H1 (cell line): ENCODE measurements at regions not wholly inside any gene's neighbourhood (a gene's known extent, or its start where the extent isn't known, plus 50 kb on each side); places are given as distances from the start of the nearest gene placed in this dataset.

Experiments used
- CTCF ChIA-PET: fragments of 300-600 bp; sonication (Branson Sonifier 250); formaldehyde crosslinking; loops from one replicate; lab custom pipeline; 2021; ENCODE audit not compliant: partially characterized antibody; lab: Charles Lee
- POLR2A ChIA-PET: fragments of 300-600 bp; sonication (Branson Sonifier 250); formaldehyde crosslinking; loops from one replicate; lab custom pipeline; 2021; ENCODE audit warnings: inconsistent platforms; ENCODE audit not compliant: partially characterized antibody; lab: Charles Lee
- DNase-seq, 2 experiments: peaks; one replicate each; pipeline versions ENCODE4 v3.0.0 to v3.0.0-alpha.2; 2010 to 2022; ENCODE audit warnings: low spot score in 2 of 2, low read depth in 1 of 2, mixed read lengths in 1 of 2
- FAIRE-seq: peaks from 2 replicates; lab custom pipeline; 2011; peaks lifted over from hg19 to GRCh38; lab: Jason Lieb, UNC
- H2AFZ ChIP-seq: 2 replicates; pipeline ENCODE4 v1.8.1; 2012; ENCODE audit warnings: low read length, inconsistent platforms
- H2AK5ac ChIP-seq: 2 replicates; pipeline ENCODE4 v1.6.1; 2013; ENCODE audit warnings: low read depth, low read length
- H2BK120ac ChIP-seq: replicated peaks from 2 replicates; pipeline ENCODE3; 2013; ENCODE audit warnings: low read depth, low read length, inconsistent platforms
- H2BK12ac ChIP-seq: 2 replicates; pipeline ENCODE4 v1.6.1; 2013; ENCODE audit warnings: low read depth, low read length
- H2BK15ac ChIP-seq: 2 replicates; pipeline ENCODE4 v1.6.1; 2013; ENCODE audit warnings: low read length
- H2BK20ac ChIP-seq: 2 replicates; pipeline ENCODE4 v1.6.1; 2013; ENCODE audit warnings: low read length
- H2BK5ac ChIP-seq: 2 replicates; pipeline ENCODE4 v1.6.1; 2013; ENCODE audit warnings: low read depth, low read length
- H3K14ac ChIP-seq: 2 replicates; pipeline ENCODE4 v1.6.1; 2013; ENCODE audit warnings: inconsistent platforms; ENCODE audit not compliant: insufficient read length
- H3K18ac ChIP-seq: 2 replicates; pipeline ENCODE4 v1.6.1; 2013; ENCODE audit warnings: low read length; ENCODE audit errors: extremely low read depth
- H3K23ac ChIP-seq: 2 replicates; pipeline ENCODE4 v1.6.1; 2013; ENCODE audit warnings: inconsistent platforms; ENCODE audit not compliant: insufficient read length
- H3K23me2 ChIP-seq: 2 replicates; pipeline ENCODE4 v1.6.1; 2013; ENCODE audit warnings: low read depth, low read length
- H3K27ac ChIP-seq: 2 replicates; pipeline ENCODE4 v1.6.1; 2011; ENCODE audit warnings: low read depth, low read length, inconsistent platforms
- H3K27me3 ChIP-seq, 4 experiments: replicated peaks in 1 of 4; 1 replicate in 1 of 4; 2 replicates in 3 of 4; pipeline versions ENCODE4 v1.6.1 to v1.8.1; 2011 to 2013; ENCODE audit warnings: low read length in 3 of 4, mild to moderate bottlenecking in 3 of 4, inconsistent platforms in 2 of 4, mixed read lengths in 2 of 4, moderate library complexity in 1 of 4; ENCODE audit not compliant: control insufficient read depth in 3 of 4, insufficient read depth in 3 of 4; ENCODE audit errors: extremely low read depth in 1 of 4
- H3K36me3 ChIP-seq, 4 experiments: 2 replicates each; pipeline versions ENCODE4 v1.6.1 to v1.8.1; 2011 to 2013; ENCODE audit warnings: mild to moderate bottlenecking in 4 of 4, low read length in 3 of 4, moderate library complexity in 2 of 4, control low read depth in 1 of 4, inconsistent platforms in 1 of 4; ENCODE audit not compliant: insufficient read depth in 4 of 4, control insufficient read depth in 2 of 4
- H3K4ac ChIP-seq: replicated peaks from 2 replicates; pipeline ENCODE3; 2013; ENCODE audit warnings: low read length, low read depth, mixed read lengths, inconsistent platforms; ENCODE audit not compliant: insufficient read length
- H3K4me1 ChIP-seq, 4 experiments: replicated peaks in 1 of 4; 1 replicate in 1 of 4; 2 replicates in 3 of 4; pipeline versions ENCODE4 v1.6.1 to v1.8.1; 2011 to 2013; ENCODE audit warnings: low read length in 3 of 4, inconsistent platforms in 2 of 4, mixed read lengths in 1 of 4; ENCODE audit not compliant: insufficient read depth in 4 of 4, control insufficient read depth in 3 of 4
- H3K4me2 ChIP-seq, 2 experiments: 2 replicates each; pipeline versions ENCODE4 v1.6.1 to v1.8.1; 2011 to 2013; ENCODE audit warnings: low read depth in 2 of 2, low read length in 2 of 2, control low read depth in 1 of 2, inconsistent platforms in 1 of 2, mild to moderate bottlenecking in 1 of 2; ENCODE audit not compliant: insufficient read depth in 1 of 2
- H3K4me3 ChIP-seq, 4 experiments: fragments of 200-600, 300-600 bp in 1 of 4; sonication (generic), shearing (Covaris generic), sonication (Bioruptor Twin) in 1 of 4; 2 replicates each; pipeline versions ENCODE4 v1.5.1 to v1.8.1; 2011 to 2016; ENCODE audit warnings: low read length in 4 of 4, low read depth in 3 of 4, control low read depth in 2 of 4, inconsistent platforms in 2 of 4, mild to moderate bottlenecking in 2 of 4, mixed read lengths in 1 of 4, moderate library complexity in 1 of 4; ENCODE audit not compliant: insufficient read depth in 2 of 4; ENCODE audit errors: extremely low read depth in 1 of 4
- H3K56ac ChIP-seq: replicated peaks from 2 replicates; pipeline ENCODE3; 2013; ENCODE audit warnings: low read depth, mild to moderate bottlenecking, mixed read lengths, low read length, inconsistent platforms; ENCODE audit not compliant: insufficient read length
- H3K79me1 ChIP-seq: 2 replicates; pipeline ENCODE4 v1.6.1; 2013; ENCODE audit warnings: low read depth, low read length, control low read depth
- H3K79me2 ChIP-seq, 2 experiments: 2 replicates each; pipeline versions ENCODE4 v1.6.1 to v1.8.1; 2012 to 2013; ENCODE audit warnings: low read length in 2 of 2, mild to moderate bottlenecking in 2 of 2, inconsistent platforms in 1 of 2; ENCODE audit not compliant: insufficient read depth in 2 of 2, control insufficient read depth in 1 of 2
- H3K9ac ChIP-seq, 4 experiments: replicated peaks in 1 of 4; 1 replicate in 1 of 4; 2 replicates in 3 of 4; pipeline versions ENCODE4 v1.6.1 to v1.8.1; 2011 to 2013; ENCODE audit warnings: low read depth in 3 of 4, low read length in 3 of 4, control low read depth in 2 of 4, mild to moderate bottlenecking in 2 of 4, moderate library complexity in 2 of 4, inconsistent platforms in 1 of 4; ENCODE audit errors: extremely low read depth in 1 of 4
- H3K9me3 ChIP-seq, 2 experiments: 2 replicates each; pipeline versions ENCODE4 v1.6.1 to v1.8.1; 2012 to 2013; ENCODE audit warnings: mild to moderate bottlenecking in 2 of 2, moderate library complexity in 2 of 2, control low read depth in 1 of 2, inconsistent platforms in 1 of 2, low read depth in 1 of 2, low read length in 1 of 2, mixed read lengths in 1 of 2; ENCODE audit not compliant: insufficient read depth in 2 of 2
- H4K20me1 ChIP-seq, 2 experiments: replicated peaks in 1 of 2; 2 replicates each; pipeline versions ENCODE3 to v1.8.1; 2011 to 2013; ENCODE audit warnings: inconsistent platforms in 2 of 2, low read length in 2 of 2, mild to moderate bottlenecking in 1 of 2; ENCODE audit not compliant: insufficient read depth in 2 of 2, control insufficient read depth in 1 of 2
- H4K5ac ChIP-seq: 2 replicates; pipeline ENCODE4 v1.6.1; 2013; ENCODE audit warnings: low read length, low read depth, mixed read lengths, inconsistent platforms; ENCODE audit not compliant: insufficient read length
- H4K8ac ChIP-seq: 2 replicates; pipeline ENCODE4 v1.8.0; 2013; ENCODE audit warnings: mild to moderate bottlenecking, moderate library complexity, low read length, inconsistent platforms; ENCODE audit not compliant: insufficient read depth; ENCODE audit errors: extremely low read depth
- H4K91ac ChIP-seq: replicated peaks from 2 replicates; pipeline ENCODE3; 2013; ENCODE audit warnings: low read length, mixed read lengths, inconsistent platforms; ENCODE audit not compliant: insufficient read length
- BCL11A ChIP-seq, 2 experiments: IDR thresholded peaks; one replicate each; pipeline ENCODE4 v1.6.1; 2011; ENCODE audit warnings: low read depth in 2 of 2, low read length in 2 of 2, mild to moderate bottlenecking in 2 of 2
- CHD2 ChIP-seq: IDR thresholded peaks from 2 replicates; pipeline ENCODE4 v1.6.1; 2012; ENCODE audit warnings: low read length, improper control_type of control experiment
- FOSL1 ChIP-seq: IDR thresholded peaks from 2 replicates; pipeline ENCODE4 v1.6.1; 2011; ENCODE audit warnings: mild to moderate bottlenecking, low read depth, low read length, moderate library complexity; ENCODE audit not compliant: insufficient read depth
- GTF2F1 ChIP-seq: IDR thresholded peaks from 2 replicates; pipeline ENCODE4 v1.6.1; 2012; ENCODE audit warnings: low read depth, low read length, improper control_type of control experiment, borderline replicate concordance
- MAFK ChIP-seq: IDR thresholded peaks from 2 replicates; pipeline ENCODE4 v1.6.1; 2012; ENCODE audit warnings: low read depth, mild to moderate bottlenecking, improper control_type of control experiment, low read length
- NANOG ChIP-seq: IDR thresholded peaks from 2 replicates; pipeline ENCODE4 v1.6.1; 2011; ENCODE audit warnings: low read length, low read depth, mild to moderate bottlenecking, inconsistent platforms; ENCODE audit not compliant: insufficient read depth, poor library complexity, severe bottlenecking
- PHF8 ChIP-seq: fragments of 200-600 bp; sonication (generic); conservative IDR thresholded peaks from 2 replicates; pipeline ENCODE4 v1.7.1; 2012; ENCODE audit warnings: low read depth, mild to moderate bottlenecking, inconsistent platforms, low read length, moderate library complexity
- SIN3A ChIP-seq, 2 experiments: IDR thresholded peaks in 1 of 2; conservative IDR thresholded peaks in 1 of 2; 2 replicates each; pipeline ENCODE4 v1.6.1; 2011 to 2012; ENCODE audit warnings: low read length in 2 of 2, improper control_type of control experiment in 1 of 2, low read depth in 1 of 2, mild to moderate bottlenecking in 1 of 2
- SP4 ChIP-seq: IDR thresholded peaks from 2 replicates; pipeline ENCODE4 v1.6.1; 2012; ENCODE audit warnings: low read length, inconsistent platforms
- SRF ChIP-seq: IDR thresholded peaks from 2 replicates; pipeline ENCODE4 v1.6.1; 2011; ENCODE audit warnings: mild to moderate bottlenecking, low read depth, low read length, moderate library complexity
- SUZ12 ChIP-seq: fragments of 200-600 bp; sonication (generic); IDR thresholded peaks from 2 replicates; pipeline ENCODE4 v1.6.1; 2012; ENCODE audit warnings: mild to moderate bottlenecking, inconsistent platforms, low read length, moderate library complexity, mixed read lengths
- TAF1 ChIP-seq: IDR thresholded peaks from 2 replicates; pipeline ENCODE4 v1.6.1; 2011; ENCODE audit warnings: mild to moderate bottlenecking, low read depth, low read length
- TEAD4 ChIP-seq: IDR thresholded peaks from 2 replicates; pipeline ENCODE4 v1.6.1; 2012; ENCODE audit warnings: low read depth, low read length, inconsistent platforms, mixed read lengths
- WGBS, 2 experiments: shearing (Covaris generic) in 1 of 2; methylation state at CpG; one replicate each; pipeline versions ENCODE4 v1.1.6 to v1.1.7; 2013 to 2015; ENCODE audit warnings: low lambda C conversion rate in 2 of 2, mixed read lengths in 2 of 2, inconsistent platforms in 1 of 2, low coverage in 1 of 2, missing lambda C conversion rate in 1 of 2; ENCODE audit not compliant: insufficient replicate concordance in 2 of 2, insufficient coverage in 1 of 2, insufficient read length in 1 of 2; ENCODE audit errors: extremely low coverage in 1 of 2, missing lambda C conversion rate in 1 of 2; 5-methylcytosine and 5-hydroxymethylcytosine counted together
- TF ChIP-seq, protein P1 (sequence below): IDR thresholded peaks from 2 replicates; pipeline ENCODE4 v1.6.1; 2012; ENCODE audit warnings: inconsistent platforms

DNA sequence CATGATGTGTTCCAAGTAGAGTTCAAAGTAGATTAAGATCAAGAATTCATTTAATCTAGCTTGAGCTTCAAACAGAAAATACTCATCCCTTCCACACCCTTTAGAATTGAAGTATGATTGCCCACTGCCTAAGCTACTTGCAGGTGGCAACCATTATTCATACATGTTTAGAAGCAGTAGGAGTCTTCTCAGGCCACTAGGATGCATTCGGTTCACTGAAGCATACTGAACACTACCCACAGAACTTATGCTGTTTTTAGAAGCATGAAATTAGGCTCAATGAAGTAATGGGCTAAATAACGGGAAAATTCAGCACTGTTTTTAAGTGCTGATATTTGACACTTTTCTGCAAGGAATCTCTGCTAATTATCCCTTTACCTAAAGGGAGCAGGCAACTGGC is 263.4 kb downstream of the DEPDC1B start:
- Histone ChIP-seq H2BK15ac (no peak overlapping the region), H3K4me3 (no peak overlapping the region), H3K23me2 (no peaks in the 10 kb centered on the region), H3K4me1 (no peaks in the 10 kb centered on the region), H3K79me2 (no peaks in the 10 kb centered on the region), H4K5ac (no peak overlapping the region), H3K14ac (no peak overlapping the region), H4K20me1 (no peaks in the 10 kb centered on the region), H3K79me1 (no peaks in the 10 kb centered on the region), H3K9me3 (peaks cover 0 to 4% of the 10 kb centered on the region in 2 experiments; a peak in 1 of 4 replicates), H2BK12ac (no peak overlapping the region), H3K27ac (no peak overlapping the region), H3K23ac (no peak overlapping the region), H3K18ac (no peak overlapping the region), H3K56ac (no peak overlapping the region), H3K4ac (no peak overlapping the region), H3K4me2 (no peak overlapping the region), H2AK5ac (no peak overlapping the region), H3K27me3 (no peaks in the 10 kb centered on the region), H4K8ac (no peak overlapping the region), H2BK20ac (no peak overlapping the region), H3K9ac (no peak overlapping the region), H2AFZ (no peak overlapping the region), H2BK120ac (no peak overlapping the region), H3K36me3 (no peaks in the 10 kb centered on the region), H4K91ac (no peak overlapping the region), H2BK5ac (no peak overlapping the region)
- WGBS, 2 experiments = 88% methylated on average over 2 of the region's 2 CpGs; no CpG with 5 or more reads in 1 of the 2 experiments
- DNase-seq = no peak
- ChIA-PET POLR2A (no interaction called here), CTCF (interaction anchor here (1.0 to 1.2 kb wide), 2 partner anchors 10 to 18 kb away, joined by 3 read pairs; no protein-coding TSS in a partner anchor)
- no peak for FAIRE-seq
- TF ChIP-seq SUZ12 (no peak), SRF (no peak), FOSL1 (no peak), BCL11A (IDR thresholded peaks at IDR 0.05; ENCODE audit: low read depth in 2 of 2, low read length in 2 of 2) (no peak), SP4 (no peak), NANOG (no peak), SIN3A (conservative IDR thresholded peaks at IDR 0.05 in 1 of 2, IDR thresholded peaks at IDR 0.05 in 1 of 2; ENCODE audit: low read depth in 1 of 2, low read length in 2 of 2) (no peak), MAFK (no peak), PHF8 (no peak), TEAD4 (no peak), GTF2F1 (no peak), CHD2 (no peak), TAF1 (no peak)
- TF ChIP-seq, protein P1, sequence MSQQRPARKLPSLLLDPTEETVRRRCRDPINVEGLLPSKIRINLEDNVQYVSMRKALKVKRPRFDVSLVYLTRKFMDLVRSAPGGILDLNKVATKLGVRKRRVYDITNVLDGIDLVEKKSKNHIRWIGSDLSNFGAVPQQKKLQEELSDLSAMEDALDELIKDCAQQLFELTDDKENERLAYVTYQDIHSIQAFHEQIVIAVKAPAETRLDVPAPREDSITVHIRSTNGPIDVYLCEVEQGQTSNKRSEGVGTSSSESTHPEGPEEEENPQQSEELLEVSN = no peak
